ENCODE measurements at regions not wholly inside any gene's neighbourhood (a gene's known extent, or its start where the extent isn't known, plus 50 kb on each side); places are given as distances from the start of the nearest gene placed in this dataset.
A peak's percentile ranks its signal among the peaks of the same experiment; 100 is the strongest.

DNA sequence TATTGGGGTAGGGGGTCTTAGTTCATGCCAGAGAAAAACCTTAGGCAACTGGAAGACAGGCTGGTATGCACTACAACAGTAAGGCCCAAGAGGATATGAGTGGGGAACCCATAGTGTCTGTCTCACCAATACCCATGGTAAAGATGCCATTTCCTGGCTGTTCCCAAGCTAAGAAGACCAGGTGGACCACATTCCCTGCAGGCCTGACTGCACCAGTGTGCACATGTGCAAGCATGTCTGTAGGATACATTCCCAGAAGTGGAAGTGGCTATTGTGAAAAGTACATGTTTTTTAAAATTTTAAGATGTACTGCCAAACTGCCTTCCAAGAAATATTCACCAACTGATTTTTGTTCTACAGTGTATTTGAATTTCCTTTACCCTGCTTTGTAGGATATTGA lies 207.3 kb upstream of the CTNNB1 start:
- Histone ChIP-seq H3K4me3 (ENCODE audit: low read depth in 1 of 3, low read length in 3 of 3) (no peak overlapping the region), H3K4me1 (ENCODE audit: control insufficient read depth in 3 of 3, insufficient read depth in 2 of 3, low read depth in 1 of 3, low read length in 2 of 3) (no peaks in the 10 kb centered on the region), H3K9me3 (ENCODE audit: control insufficient read depth in 2 of 2, insufficient read depth in 1 of 2, low read depth in 1 of 2, low read length in 1 of 2) (no peaks in the 10 kb centered on the region), H3K27ac (ENCODE audit: low read depth in 1 of 3, low read length in 2 of 3) (no peak overlapping the region), H3K36me3 (ENCODE audit: control insufficient read depth in 3 of 3, insufficient read depth in 2 of 3, low read depth in 1 of 3, low read length in 3 of 3) (no peaks in the 10 kb centered on the region), H3K27me3 (ENCODE audit: control insufficient read depth in 3 of 3, insufficient read depth in 3 of 3, low read length in 3 of 3) (no peaks in the 10 kb centered on the region)
- FAIRE-seq (no peak), DNase-seq (no peak)

DNA sequence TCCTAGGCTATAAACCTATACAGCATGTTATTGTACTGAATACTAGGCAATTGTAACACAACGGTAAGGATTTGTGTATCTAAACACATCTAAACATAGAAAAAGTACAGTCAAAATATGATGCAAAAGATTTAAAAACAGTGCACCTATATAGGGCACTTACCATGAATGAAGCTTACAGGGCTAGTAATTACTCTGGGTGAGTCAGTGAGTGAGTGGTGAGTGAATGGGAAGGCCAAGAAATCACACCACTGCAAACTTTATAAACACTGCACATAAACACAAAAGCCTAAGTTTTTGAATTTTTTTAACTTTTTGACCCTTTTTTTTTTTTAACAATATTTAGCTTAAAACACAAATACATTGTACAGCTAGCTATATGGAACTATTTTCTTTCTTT lies 204.7 kb upstream of the CTNNB1 start:
- WGBS, 3 donors, result 76 to 88% (median 88%) methylated on average over 1 of the region's 1 CpG
- FAIRE-seq (no peak), DNase-seq (no peak)
- Histone ChIP-seq H3K4me1 (ENCODE audit: control insufficient read depth in 3 of 3, insufficient read depth in 2 of 3, low read depth in 1 of 3, low read length in 2 of 3) (no peaks in the 10 kb centered on the region), H3K36me3 (ENCODE audit: control insufficient read depth in 3 of 3, insufficient read depth in 2 of 3, low read depth in 1 of 3, low read length in 3 of 3) (no peaks in the 10 kb centered on the region), H3K4me3 (ENCODE audit: low read depth in 1 of 3, low read length in 3 of 3) (no peak overlapping the region), H3K27ac (ENCODE audit: low read depth in 1 of 3, low read length in 2 of 3) (no peak overlapping the region), H3K27me3 (ENCODE audit: control insufficient read depth in 3 of 3, insufficient read depth in 3 of 3, low read length in 3 of 3) (no peaks in the 10 kb centered on the region), H3K9me3 (ENCODE audit: control insufficient read depth in 2 of 2, insufficient read depth in 1 of 2, low read depth in 1 of 2, low read length in 1 of 2) (no peaks in the 10 kb centered on the region)

DNA sequence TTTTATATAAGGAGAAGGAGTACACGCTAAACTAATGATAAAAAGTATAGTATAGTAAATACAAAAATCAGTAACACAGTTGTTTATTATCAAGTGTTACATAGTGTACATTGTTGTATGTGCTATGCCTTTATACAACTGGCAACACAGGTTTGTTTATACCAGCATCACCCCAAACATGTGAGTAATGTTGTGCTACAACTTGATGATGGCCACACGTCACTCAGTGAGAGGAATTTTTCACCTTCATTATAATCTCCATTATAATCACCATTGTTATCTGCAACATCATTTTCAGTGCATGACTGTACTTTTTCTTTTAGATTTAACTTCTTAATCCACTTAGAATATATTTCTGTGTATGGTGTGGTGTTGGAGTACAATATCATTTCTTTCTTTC lies 204.0 kb upstream of the CTNNB1 start:
- no peak overlapping the region for H3K27ac ChIP-seq (ENCODE audit: low read depth in 1 of 3, low read length in 2 of 3)
- H3K27me3 ChIP-seq (ENCODE audit: control insufficient read depth in 3 of 3, insufficient read depth in 3 of 3, low read length in 3 of 3), result no peaks in the 10 kb centered on the region
- H3K4me1 ChIP-seq (ENCODE audit: control insufficient read depth in 3 of 3, insufficient read depth in 2 of 3, low read depth in 1 of 3, low read length in 2 of 3), result no peaks in the 10 kb centered on the region
- 93 to 94% (median 94%) methylated on average over 2 of the region's 2 CpGs for WGBS, 3 donors
- DNase-seq, result no peak
- H3K36me3 ChIP-seq (ENCODE audit: control insufficient read depth in 3 of 3, insufficient read depth in 2 of 3, low read depth in 1 of 3, low read length in 3 of 3), result no peaks in the 10 kb centered on the region
- H3K9me3 ChIP-seq (ENCODE audit: control insufficient read depth in 2 of 2, insufficient read depth in 1 of 2, low read depth in 1 of 2, low read length in 1 of 2), result no peaks in the 10 kb centered on the region
- FAIRE-seq, result no peak
- no peak overlapping the region for H3K4me3 ChIP-seq (ENCODE audit: low read depth in 1 of 3, low read length in 3 of 3)

DNA sequence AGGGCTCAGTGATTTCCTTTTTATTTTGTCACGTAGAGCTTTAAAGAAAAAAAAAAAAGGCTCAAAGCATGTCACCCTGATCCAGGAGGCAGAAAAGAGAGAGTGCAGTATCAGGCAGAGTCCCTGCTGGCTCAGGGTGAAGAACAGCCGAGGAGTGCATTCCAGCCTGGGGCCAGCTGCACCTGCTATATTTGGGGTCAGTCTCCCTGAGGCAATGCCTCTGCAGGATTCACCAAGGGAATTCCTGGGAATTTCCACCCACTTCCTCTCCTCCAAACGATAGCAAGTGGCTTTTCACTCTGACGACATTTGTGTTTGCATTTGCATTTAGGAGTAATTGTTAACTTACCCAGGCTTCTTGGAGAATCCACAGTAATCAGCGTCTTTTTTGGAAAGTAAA lies 202.9 kb upstream of the CTNNB1 start:
- no peak overlapping the region for H3K4me3 ChIP-seq (ENCODE audit: low read depth in 1 of 3, low read length in 3 of 3)
- H3K27me3 ChIP-seq (ENCODE audit: control insufficient read depth in 3 of 3, insufficient read depth in 3 of 3, low read length in 3 of 3), result no peaks in the 10 kb centered on the region
- WGBS, 3 donors, result 41 to 58% (median 50%) methylated on average over 5 of the region's 5 CpGs
- no peaks in the 10 kb centered on the region for H3K4me1 ChIP-seq (ENCODE audit: control insufficient read depth in 3 of 3, insufficient read depth in 2 of 3, low read depth in 1 of 3, low read length in 2 of 3)
- no peak overlapping the region for H3K27ac ChIP-seq (ENCODE audit: low read depth in 1 of 3, low read length in 2 of 3)
- no peaks in the 10 kb centered on the region for H3K36me3 ChIP-seq (ENCODE audit: control insufficient read depth in 3 of 3, insufficient read depth in 2 of 3, low read depth in 1 of 3, low read length in 3 of 3)
- peak in 1 of 2 donors; percentile 7 for DNase-seq
- no peaks in the 10 kb centered on the region for H3K9me3 ChIP-seq (ENCODE audit: control insufficient read depth in 2 of 2, insufficient read depth in 1 of 2, low read depth in 1 of 2, low read length in 1 of 2)
- FAIRE-seq, result no peak

DNA sequence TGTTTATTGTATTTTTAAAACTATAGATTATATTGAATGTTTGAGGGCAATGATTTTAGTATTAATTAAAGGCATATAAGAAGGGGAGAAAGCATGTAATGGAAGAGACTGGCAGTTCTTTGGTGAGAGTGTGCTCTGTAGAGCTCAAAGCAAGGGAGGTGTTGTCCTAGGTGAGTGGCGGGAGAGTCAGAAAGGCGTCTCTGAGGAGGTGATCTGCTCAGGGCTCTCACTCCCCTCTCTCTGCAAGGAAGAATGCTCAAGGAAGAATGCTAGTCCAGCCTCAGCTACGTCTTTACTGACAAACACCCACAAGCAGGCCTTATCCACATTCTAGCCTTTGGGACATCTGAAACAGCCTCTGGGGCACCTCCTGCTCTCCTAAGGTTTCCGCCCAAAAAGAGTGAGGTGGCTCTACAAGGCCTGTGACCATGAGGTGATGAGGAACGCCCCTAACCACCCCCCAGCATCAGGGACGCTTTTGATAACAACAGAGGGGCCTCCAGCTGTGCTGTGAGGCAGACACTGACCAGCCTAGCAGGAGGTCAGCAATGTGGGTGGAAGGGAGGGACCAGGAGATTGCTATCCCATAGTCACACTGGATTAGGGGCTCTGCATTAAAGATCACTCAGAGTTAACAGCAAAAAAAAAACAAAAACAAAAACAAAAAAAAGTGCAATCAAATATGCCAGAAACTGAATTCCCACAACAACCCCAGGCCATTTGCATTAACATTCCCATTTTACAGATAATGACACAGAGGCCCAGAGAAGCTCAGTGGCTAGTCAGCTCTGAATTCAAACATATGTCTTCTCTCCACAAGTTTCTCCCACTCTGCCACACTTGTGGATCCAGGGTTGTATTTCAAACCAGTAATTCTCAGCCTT lies 202.2 kb upstream of the CTNNB1 start:
- H3K9me3 ChIP-seq (ENCODE audit: control insufficient read depth in 2 of 2, insufficient read depth in 1 of 2, low read depth in 1 of 2, low read length in 1 of 2), result no peaks in the 10 kb centered on the region
- H3K4me3 ChIP-seq (ENCODE audit: low read depth in 1 of 3, low read length in 3 of 3), result no peak overlapping the region
- no peaks in the 10 kb centered on the region for H3K4me1 ChIP-seq (ENCODE audit: control insufficient read depth in 3 of 3, insufficient read depth in 2 of 3, low read depth in 1 of 3, low read length in 2 of 3)
- H3K27me3 ChIP-seq (ENCODE audit: control insufficient read depth in 3 of 3, insufficient read depth in 3 of 3, low read length in 3 of 3), result no peaks in the 10 kb centered on the region
- FAIRE-seq (no peak), DNase-seq (no peak)
- H3K36me3 ChIP-seq (ENCODE audit: control insufficient read depth in 3 of 3, insufficient read depth in 2 of 3, low read depth in 1 of 3, low read length in 3 of 3), result no peaks in the 10 kb centered on the region
- H3K27ac ChIP-seq (ENCODE audit: low read depth in 1 of 3, low read length in 2 of 3), result no peak overlapping the region
- WGBS, 3 donors, result 85 to 90% (median 88%) methylated on average over 6 of the region's 6 CpGs

DNA sequence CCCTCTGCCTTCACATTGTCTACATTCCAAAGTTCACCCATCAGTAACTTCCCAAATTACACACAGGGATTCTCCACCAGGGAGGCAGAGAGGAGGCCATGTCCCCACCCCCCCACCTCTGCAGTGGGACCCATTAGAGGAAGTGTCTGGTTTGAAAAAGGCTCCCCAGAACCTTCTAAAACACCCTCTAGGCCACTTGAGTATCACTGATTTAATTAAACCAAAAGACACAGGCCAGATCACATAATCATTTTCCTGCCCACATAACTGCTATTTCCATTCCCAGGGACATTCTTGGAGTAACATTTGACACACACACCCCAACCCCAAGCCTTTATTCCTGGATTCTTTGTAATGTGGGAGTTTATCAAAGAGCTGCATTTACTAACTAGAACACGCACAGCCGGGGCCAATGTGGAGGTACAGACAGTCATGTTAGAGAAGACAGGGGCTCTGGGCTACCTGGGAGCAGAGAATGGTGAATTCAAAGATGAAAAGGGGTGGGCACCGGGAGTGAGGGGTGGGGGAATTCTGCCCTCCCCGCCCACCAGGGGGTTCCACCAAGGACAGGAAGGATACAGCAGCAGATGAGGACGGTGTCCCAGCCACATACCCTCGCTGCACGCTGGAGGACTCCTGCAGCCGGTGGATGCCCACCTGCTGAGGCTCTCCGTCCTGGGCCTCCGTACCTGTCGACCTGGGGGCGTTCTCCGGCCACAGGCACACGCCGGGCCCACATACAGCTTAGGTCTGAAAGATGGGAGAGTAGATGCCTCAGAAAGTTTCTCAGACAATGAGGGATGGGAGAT lies 201.4 kb upstream of the CTNNB1 start:
- Histone ChIP-seq H3K36me3 (ENCODE audit: control insufficient read depth in 3 of 3, insufficient read depth in 2 of 3, low read depth in 1 of 3, low read length in 3 of 3) (no peaks in the 10 kb centered on the region), H3K4me1 (ENCODE audit: control insufficient read depth in 3 of 3, insufficient read depth in 2 of 3, low read depth in 1 of 3, low read length in 2 of 3) (no peaks in the 10 kb centered on the region), H3K4me3 (ENCODE audit: low read depth in 1 of 3, low read length in 3 of 3) (no peak overlapping the region), H3K27ac (ENCODE audit: low read depth in 1 of 3, low read length in 2 of 3) (no peak overlapping the region), H3K9me3 (ENCODE audit: control insufficient read depth in 2 of 2, insufficient read depth in 1 of 2, low read depth in 1 of 2, low read length in 1 of 2) (no peaks in the 10 kb centered on the region), H3K27me3 (ENCODE audit: control insufficient read depth in 3 of 3, insufficient read depth in 3 of 3, low read length in 3 of 3) (no peaks in the 10 kb centered on the region)
- DNase-seq (no peak), FAIRE-seq (no peak)
- 88 to 92% (median 90%) methylated on average over 15 of the region's 15 CpGs for WGBS, 3 donors

DNA sequence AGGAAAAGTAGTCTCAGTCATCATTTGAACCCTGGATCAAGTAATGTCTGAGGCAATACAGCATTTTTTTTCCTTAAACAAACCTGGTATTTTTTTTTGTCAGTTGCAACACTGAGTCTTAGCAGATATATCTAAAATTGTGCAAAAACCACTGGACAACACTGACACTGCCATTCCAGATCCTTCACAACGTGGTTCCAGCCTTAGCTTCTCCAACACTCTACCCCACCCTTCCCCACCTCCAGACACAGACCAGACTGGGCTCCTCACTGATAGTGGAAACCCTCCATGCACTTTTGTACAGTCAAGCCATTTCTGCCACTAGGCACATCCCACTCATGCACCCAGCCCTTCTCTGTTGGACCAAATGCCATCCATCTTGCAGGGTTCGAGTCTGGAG lies 199.6 kb upstream of the CTNNB1 start:
- Histone ChIP-seq H3K9me3 (ENCODE audit: control insufficient read depth in 2 of 2, insufficient read depth in 1 of 2, low read depth in 1 of 2, low read length in 1 of 2) (no peaks in the 10 kb centered on the region), H3K27ac (ENCODE audit: low read depth in 1 of 3, low read length in 2 of 3) (no peak overlapping the region), H3K4me1 (ENCODE audit: control insufficient read depth in 3 of 3, insufficient read depth in 2 of 3, low read depth in 1 of 3, low read length in 2 of 3) (no peaks in the 10 kb centered on the region), H3K27me3 (ENCODE audit: control insufficient read depth in 3 of 3, insufficient read depth in 3 of 3, low read length in 3 of 3) (no peaks in the 10 kb centered on the region), H3K36me3 (ENCODE audit: control insufficient read depth in 3 of 3, insufficient read depth in 2 of 3, low read depth in 1 of 3, low read length in 3 of 3) (no peaks in the 10 kb centered on the region), H3K4me3 (ENCODE audit: low read depth in 1 of 3, low read length in 3 of 3) (no peak overlapping the region)
- no peak for DNase-seq
- no peak for FAIRE-seq
- 64 to 71% (median 71%) methylated on average over 2 of the region's 2 CpGs for WGBS, 3 donors

DNA sequence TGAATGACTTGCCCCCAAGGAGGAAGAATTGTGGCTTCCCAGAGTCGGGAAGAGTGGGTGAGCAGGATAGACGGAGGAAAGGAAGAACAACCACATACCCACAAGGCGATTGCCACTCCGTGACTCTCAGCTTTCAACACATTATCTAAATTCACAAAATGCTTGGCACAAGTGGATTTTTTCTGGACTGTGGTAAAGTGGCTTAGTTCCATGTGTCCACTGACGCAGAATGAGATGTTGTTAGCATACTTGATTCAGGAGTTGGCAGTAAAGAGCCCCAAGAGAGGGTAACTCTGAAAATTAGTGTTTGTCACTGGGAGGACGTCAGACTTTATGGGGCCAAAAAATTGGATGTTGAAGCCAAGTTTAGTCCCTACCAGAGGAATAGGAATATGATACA lies 198.8 kb upstream of the CTNNB1 start:
- Histone ChIP-seq H3K27me3 (ENCODE audit: control insufficient read depth in 3 of 3, insufficient read depth in 3 of 3, low read length in 3 of 3) (no peaks in the 10 kb centered on the region), H3K4me3 (ENCODE audit: low read depth in 1 of 3, low read length in 3 of 3) (no peak overlapping the region), H3K9me3 (ENCODE audit: control insufficient read depth in 2 of 2, insufficient read depth in 1 of 2, low read depth in 1 of 2, low read length in 1 of 2) (no peaks in the 10 kb centered on the region), H3K4me1 (ENCODE audit: control insufficient read depth in 3 of 3, insufficient read depth in 2 of 3, low read depth in 1 of 3, low read length in 2 of 3) (no peaks in the 10 kb centered on the region), H3K36me3 (ENCODE audit: control insufficient read depth in 3 of 3, insufficient read depth in 2 of 3, low read depth in 1 of 3, low read length in 3 of 3) (no peaks in the 10 kb centered on the region), H3K27ac (ENCODE audit: low read depth in 1 of 3, low read length in 2 of 3) (no peak overlapping the region)
- DNase-seq (no peak), FAIRE-seq (no peak)
- 73 to 87% (median 79%) methylated on average over 6 of the region's 6 CpGs for WGBS, 3 donors
